B cell (primary cell): ENCODE measurements at regions not wholly inside any gene's neighbourhood (a gene's known extent, or its start where the extent isn't known, plus 50 kb on each side); places are given as distances from the start of the nearest gene placed in this dataset.
"Not testable (repeated sequence)": the region's sequence is repeated elsewhere in the genome, so short reads cannot be mapped to it uniquely, and the experiment has no call there.

Source experiments
- ATAC-seq: fragments of 200-7000 bp; cut with Tn5 transposase; one replicate; pipeline ENCODE4 v1.10.0; 2021; ENCODE audit warnings: low read depth, mild to moderate bottlenecking, moderate number of reproducible peaks, moderate library complexity
- CTCF ChIA-PET: fragments of 350-600 bp; sonication (Branson Sonifier 250); formaldehyde crosslinking; loops from one replicate; lab custom pipeline; 2021; ENCODE audit warnings: antibody characterized with exemption, inconsistent platforms; lab: Charles Lee
- POLR2A ChIA-PET: fragments of 350-600 bp; sonication (Branson Sonifier 250); formaldehyde crosslinking; loops from one replicate; lab custom pipeline; 2021; ENCODE audit warnings: antibody characterized with exemption; lab: Charles Lee
- DNase-seq: peaks from one replicate; pipeline ENCODE4 v3.0.0; 2013
- H2AFZ ChIP-seq: 2 replicates; pipeline ENCODE4 v1.6.1; 2012; ENCODE audit warnings: mild to moderate bottlenecking, low read depth, low read length; ENCODE audit not compliant: insufficient read depth, poor library complexity, severe bottlenecking
- H3K27ac ChIP-seq, 2 donors: 1 replicate in 1 of 2; 2 replicates in 1 of 2; pipeline ENCODE4 v1.5.1; 2012 to 2013; ENCODE audit warnings: low read length in 2 of 2, mild to moderate bottlenecking in 2 of 2, moderate library complexity in 1 of 2
- H3K27me3 ChIP-seq, 4 experiments: fragments of 200-600 bp in 1 of 4; sonication (generic) in 1 of 4; replicated peaks in 1 of 4; 1 replicate in 2 of 4; 2 replicates in 2 of 4; pipeline versions ENCODE4 v1.6.1 to v1.7.0; 2013 to 2016; ENCODE audit warnings: low read length in 3 of 4, mild to moderate bottlenecking in 2 of 4, mixed read lengths in 1 of 4, moderate library complexity in 1 of 4; ENCODE audit not compliant: insufficient read depth in 4 of 4, control insufficient read depth in 3 of 4; ENCODE audit errors: control extremely low read depth in 1 of 4
- H3K36me3 ChIP-seq, 2 experiments: replicated peaks in 1 of 2; 1 replicate in 1 of 2; 2 replicates in 1 of 2; pipeline versions ENCODE4 v1.6.1 to v1.7.1; 2013; ENCODE audit warnings: low read length in 1 of 2; ENCODE audit not compliant: insufficient read depth in 2 of 2, control insufficient read depth in 1 of 2; ENCODE audit errors: control extremely low read depth in 1 of 2, extremely low read depth in 1 of 2
- H3K4me1 ChIP-seq, 2 donors: fragments of 200-600 bp in 1 of 2; sonication (generic) in 1 of 2; 1 replicate in 1 of 2; 2 replicates in 1 of 2; pipeline versions ENCODE4 v1.5.1 to v1.6.1; 2013 to 2017; ENCODE audit warnings: low read length in 2 of 2; ENCODE audit not compliant: control insufficient read depth in 2 of 2, insufficient read depth in 2 of 2
- H3K4me2 ChIP-seq: replicated peaks from 2 replicates; pipeline ENCODE3; 2012; ENCODE audit warnings: mild to moderate bottlenecking, low read depth, low read length; ENCODE audit not compliant: poor library complexity, severe bottlenecking
- H3K4me3 ChIP-seq, 5 experiments: fragments of 200-600 bp in 1 of 5; sonication (generic) in 1 of 5; 1 replicate in 3 of 5; 2 replicates in 2 of 5; pipeline versions ENCODE4 v1.5.1 to v1.7.0; 2011 to 2016; ENCODE audit warnings: low read length in 4 of 5, mild to moderate bottlenecking in 4 of 5, low read depth in 2 of 5, control low read depth in 1 of 5, moderate library complexity in 1 of 5; ENCODE audit not compliant: insufficient read depth in 1 of 5; ENCODE audit errors: control extremely low read depth in 1 of 5, extremely low read depth in 1 of 5
- H3K79me2 ChIP-seq: fragments of 200-600 bp; sonication (generic); one replicate; pipeline ENCODE4 v1.6.0; 2016; ENCODE audit warnings: low read length; ENCODE audit not compliant: control insufficient read depth, insufficient read depth
- H3K9ac ChIP-seq: fragments of 200-600 bp; sonication (generic); 2 replicates; pipeline ENCODE4 v1.6.1; 2017; ENCODE audit warnings: mild to moderate bottlenecking, low read length, moderate library complexity
- H3K9me3 ChIP-seq, 3 donors: one replicate each; pipeline versions ENCODE4 v1.6.1 to v1.7.1; 2013; ENCODE audit warnings: low read length in 2 of 3; ENCODE audit not compliant: control insufficient read depth in 2 of 3, insufficient read depth in 1 of 3; ENCODE audit errors: control extremely low read depth in 1 of 3
- H4K20me1 ChIP-seq: 2 replicates; pipeline ENCODE4 v1.6.0; 2012; ENCODE audit warnings: mild to moderate bottlenecking, low read length; ENCODE audit not compliant: insufficient read depth, control insufficient read depth, poor library complexity, severe bottlenecking
- H3K27ac Mint-ChIP-seq: one replicate; pipeline ENCODE4 v1.8.0; 2021; ENCODE audit warnings: mixed read lengths
- H3K27me3 Mint-ChIP-seq: one replicate; pipeline ENCODE4 v1.8.0; 2021; ENCODE audit warnings: mixed read lengths
- H3K4me1 Mint-ChIP-seq: one replicate; pipeline ENCODE4 v1.8.0; 2021; ENCODE audit warnings: mixed read lengths
- H3K4me3 Mint-ChIP-seq: one replicate; pipeline ENCODE4 v1.8.0; 2021; ENCODE audit warnings: mixed read lengths
- H3K9me3 Mint-ChIP-seq: one replicate; pipeline ENCODE4 v1.8.0; 2022; ENCODE audit warnings: mixed read lengths; ENCODE audit not compliant: insufficient read depth
- CTCF ChIP-seq: fragments of 200-600 bp; IDR thresholded peaks from one replicate; pipeline ENCODE4 v1.8.0; 2022; ENCODE audit warnings: antibody characterized with exemption, mild to moderate bottlenecking
- EZH2 ChIP-seq: IDR thresholded peaks from 2 replicates; pipeline ENCODE4 v1.6.1; 2012; ENCODE audit warnings: borderline replicate concordance, low read depth, mild to moderate bottlenecking, moderate library complexity, low read length; ENCODE audit not compliant: insufficient read depth, poor library complexity, severe bottlenecking
- WGBS: methylation state at CpG from one replicate; pipeline ENCODE4 v1.1.5; 2013; ENCODE audit warnings: missing lambda C conversion rate; ENCODE audit not compliant: insufficient coverage; 5-methylcytosine and 5-hydroxymethylcytosine counted together
- intact Hi-C: fragments of 100-400 bp; cut with micrococcal nuclease; formaldehyde crosslinking; loops from one replicate; pipeline ENCODE4 v1.10.0; 2022

DNA sequence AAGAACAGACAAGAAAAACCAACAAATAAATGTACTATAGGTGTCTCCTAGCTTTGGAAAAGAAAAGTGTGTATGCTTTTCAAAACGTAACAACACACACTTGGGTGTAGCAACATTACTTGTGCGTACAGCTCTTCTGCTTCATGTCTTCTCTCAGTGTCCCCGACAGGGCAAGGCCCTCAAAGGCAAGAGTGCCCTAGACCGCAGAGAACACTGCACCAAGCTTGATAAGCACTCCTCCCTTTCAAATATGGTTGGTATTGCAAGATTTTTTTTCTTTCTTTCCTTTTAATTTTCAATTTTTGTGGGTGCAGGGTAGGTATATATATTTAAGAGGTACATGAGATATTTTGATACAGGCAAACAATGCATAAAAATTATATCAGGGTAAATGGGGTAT lies 106.8 kb downstream of the EIF4E start:
- intact Hi-C loops, result no loop called here
- H3K4me3 Mint-ChIP-seq, result no peak overlapping the region
- H3K79me2 ChIP-seq, result no peaks in the 10 kb centered on the region
- no peak overlapping the region for H3K4me2 ChIP-seq
- H3K27ac ChIP-seq, result no peak overlapping the region
- DNase-seq, result no peak
- ChIA-PET CTCF (no interaction called here), POLR2A (no interaction called here)
- peaks cover 0 to 2% (median 0%) of the 10 kb centered on the region in 3 donors for H3K9me3 ChIP-seq
- H3K27me3 ChIP-seq, result peaks cover 0 to 3% (median 0%) of the 10 kb centered on the region in 4 experiments
- peaks cover 24% of the 10 kb centered on the region for H3K27me3 Mint-ChIP-seq
- H2AFZ ChIP-seq, result no peak overlapping the region
- no peak overlapping the region for H3K9ac ChIP-seq
- no peaks in the 10 kb centered on the region for H4K20me1 ChIP-seq
- no peak overlapping the region for H3K4me3 ChIP-seq
- no peaks in the 10 kb centered on the region for H3K4me1 ChIP-seq
- ATAC-seq, result no peak
- 100% methylated on average over 1 of the region's 4 CpGs for WGBS
- no peaks in the 10 kb centered on the region for H3K4me1 Mint-ChIP-seq
- no peaks in the 10 kb centered on the region for H3K9me3 Mint-ChIP-seq
- no peak overlapping the region for H3K27ac Mint-ChIP-seq
- no peaks in the 10 kb centered on the region for H3K36me3 ChIP-seq
- TF ChIP-seq EZH2, result no peak
- no peak for TF ChIP-seq CTCF

GRCh38 chr4:98818116-98818515 lies 110.8 kb downstream of the EIF4E start:
- peaks cover 20% of the 10 kb centered on the region for H3K27me3 Mint-ChIP-seq
- H3K27ac ChIP-seq, H3K4me1 ChIP-seq, DNase-seq, H3K79me2 ChIP-seq, H4K20me1 ChIP-seq, H3K27ac Mint-ChIP-seq, CTCF ChIA-PET, H3K4me1 Mint-ChIP-seq, H3K9me3 Mint-ChIP-seq, H2AFZ ChIP-seq, H3K4me3 ChIP-seq, H3K27me3 ChIP-seq, H3K4me3 Mint-ChIP-seq, intact Hi-C loops, POLR2A ChIA-PET, H3K9ac ChIP-seq, H3K36me3 ChIP-seq, ATAC-seq, H3K9me3 ChIP-seq, H3K4me2 ChIP-seq: not testable (repeated sequence)
- 83% methylated on average over 1 of the region's 1 CpG for WGBS
